WTC11 (cell line): ENCODE measurements at regions not wholly inside any gene's neighbourhood (a gene's known extent, or its start where the extent isn't known, plus 50 kb on each side); places are given as distances from the start of the nearest gene placed in this dataset.

Experiments
- ATAC-seq: fragments of 200-7000 bp; cut with Tn5 transposase; 2 replicates; pipeline ENCODE4 v1.10.0; 2021; ENCODE audit warnings: mild to moderate bottlenecking, moderate library complexity
- CTCF ChIA-PET: fragments of 300-600 bp; sonication (Branson Sonifier 250); formaldehyde crosslinking; loops from one replicate; lab custom pipeline; 2021; ENCODE audit warnings: antibody characterized with exemption; lab: Charles Lee
- POLR2A ChIA-PET: fragments of 350-600 bp; sonication (Branson Sonifier 250); formaldehyde crosslinking; loops from one replicate; lab custom pipeline; 2021; ENCODE audit warnings: antibody characterized with exemption; lab: Charles Lee
- DNase-seq: peaks from one replicate; pipeline ENCODE4 v3.0.0; 2021; ENCODE audit warnings: low spot score
- H3K27ac Mint-ChIP-seq: 2 replicates; pipeline ENCODE4 v1.8.0; 2021; ENCODE audit warnings: mixed read lengths
- H3K27me3 Mint-ChIP-seq: 2 replicates; pipeline ENCODE4 v1.8.0; 2021; ENCODE audit warnings: low read depth, mild to moderate bottlenecking, moderate library complexity, mixed read lengths
- H3K36me3 Mint-ChIP-seq: 2 replicates; pipeline ENCODE4 v1.8.0; 2021; ENCODE audit warnings: mixed read lengths
- H3K4me1 Mint-ChIP-seq: 2 replicates; pipeline ENCODE4 v1.8.0; 2022; ENCODE audit warnings: mixed read lengths
- H3K4me3 Mint-ChIP-seq: 2 replicates; pipeline ENCODE4 v1.8.0; 2021; ENCODE audit warnings: mild to moderate bottlenecking, moderate library complexity, mixed read lengths
- H3K9me3 Mint-ChIP-seq: 2 replicates; pipeline ENCODE4 v1.8.0; 2021; ENCODE audit warnings: mixed read lengths
- AR ChIP-seq: fragments of 250-450 bp; sonication (Bioruptor Pico); IDR thresholded peaks from 2 replicates; pipeline ENCODE4 v1.9.0; 2021; ENCODE audit warnings: mild to moderate bottlenecking
- E2F4 ChIP-seq: sonication (generic); formaldehyde crosslinking; IDR thresholded peaks from 2 replicates; pipeline ENCODE4 v1.8.1; 2022; ENCODE audit warnings: low read depth, mild to moderate bottlenecking, moderate library complexity, missing genetic modification reagents, borderline replicate concordance
- EMX1 ChIP-seq: fragments of 250-450 bp; sonication (Bioruptor Pico); IDR thresholded peaks from 2 replicates; pipeline ENCODE4 v1.8.0; 2021; ENCODE audit warnings: mild to moderate bottlenecking
- FOXJ3 ChIP-seq: sonication (generic); formaldehyde crosslinking; IDR thresholded peaks from 2 replicates; pipeline ENCODE4 v1.9.0; 2021; ENCODE audit warnings: missing genetic modification reagents, mild to moderate bottlenecking, borderline replicate concordance
- FOXP4 ChIP-seq: sonication (generic); formaldehyde crosslinking; IDR thresholded peaks from 2 replicates; pipeline ENCODE4 v1.8.0; 2022; ENCODE audit warnings: mild to moderate bottlenecking, missing genetic modification reagents
- MAX ChIP-seq: sonication (generic); formaldehyde crosslinking; IDR thresholded peaks from 2 replicates; pipeline ENCODE4 v1.8.0; 2022; ENCODE audit warnings: mild to moderate bottlenecking, missing genetic modification reagents
- NR3C1 ChIP-seq: sonication (generic); formaldehyde crosslinking; conservative IDR thresholded peaks from 2 replicates; pipeline ENCODE4 v1.8.1; 2023; ENCODE audit warnings: low read depth, mild to moderate bottlenecking, missing genetic modification reagents
- PREB ChIP-seq: sonication (generic); formaldehyde crosslinking; IDR thresholded peaks from 2 replicates; pipeline ENCODE4 v1.8.1; 2022; ENCODE audit warnings: mild to moderate bottlenecking, missing genetic modification reagents, moderate library complexity, borderline replicate concordance
- SMAD3 ChIP-seq: sonication (generic); formaldehyde crosslinking; IDR thresholded peaks from 2 replicates; pipeline ENCODE4 v1.8.0; 2022; ENCODE audit warnings: missing genetic modification reagents, mild to moderate bottlenecking, borderline replicate concordance
- ZNF219 ChIP-seq: sonication (generic); formaldehyde crosslinking; IDR thresholded peaks from 2 replicates; pipeline ENCODE4 v1.8.0; 2023; ENCODE audit warnings: missing genetic modification reagents, mild to moderate bottlenecking, borderline replicate concordance
- ZNF263 ChIP-seq: sonication (generic); formaldehyde crosslinking; IDR thresholded peaks from 2 replicates; pipeline ENCODE4 v1.8.1; 2022; ENCODE audit warnings: low read depth, mild to moderate bottlenecking, moderate library complexity, missing genetic modification reagents
- ZNF317 ChIP-seq: sonication (generic); formaldehyde crosslinking; IDR thresholded peaks from 2 replicates; pipeline ENCODE4 v1.8.1; 2023; ENCODE audit warnings: low read depth, mild to moderate bottlenecking, moderate library complexity, missing genetic modification reagents, borderline replicate concordance
- ZNF512 ChIP-seq: sonication (generic); formaldehyde crosslinking; IDR thresholded peaks from 2 replicates; pipeline ENCODE4 v1.8.1; 2022; ENCODE audit warnings: missing genetic modification reagents, borderline replicate concordance
- ZNF532 ChIP-seq: fragments of 250-450 bp; sonication (Bioruptor Pico); IDR thresholded peaks from 2 replicates; pipeline ENCODE4 v1.9.0; 2021; ENCODE audit warnings: mild to moderate bottlenecking, borderline replicate concordance

- TF ChIP-seq FOXP4 (CRISPR knock-in tag) (no peak), ZNF219 (CRISPR knock-in tag) (no peak), E2F4 (CRISPR knock-in tag) (no peak), FOXJ3 (CRISPR knock-in tag) (no peak), ZNF512 (CRISPR knock-in tag) (no peak), EMX1 (CRISPR knock-in tag) (no peak), ZNF532 (CRISPR knock-in tag) (no peak), AR (CRISPR knock-in tag) (no peak), MAX (no peak), ZNF263 (CRISPR knock-in tag) (no peak)
These were observed 927.5 kb downstream of the SLC6A15 start (continued) for GRCh38 chr12:83985084-83985483.

GRCh38 chr12:83980398-83980797 lies 932.2 kb downstream of the SLC6A15 start:
- no peak; the same call in 1 of the 2 replicates for ATAC-seq
- H3K36me3 Mint-ChIP-seq: no peaks in the 10 kb centered on the region
- H3K4me1 Mint-ChIP-seq: peaks cover 13% of the 10 kb centered on the region
- no peak for DNase-seq
- H3K27me3 Mint-ChIP-seq: no peaks in the 10 kb centered on the region
- ChIA-PET CTCF (no interaction called here), POLR2A (no interaction called here)
- peak overlapping the region; percentile 23; the same call in 1 of the 2 replicates for H3K27ac Mint-ChIP-seq
- H3K9me3 Mint-ChIP-seq: no peaks in the 10 kb centered on the region
- no peak overlapping the region for H3K4me3 Mint-ChIP-seq
- TF ChIP-seq SMAD3 (CRISPR knock-in tag) (no peak), PREB (CRISPR knock-in tag) (no peak), NR3C1 (CRISPR knock-in tag) (no peak), ZNF317 (no peak)
- TF ChIP-seq, all 79 proteins: peak for 0
